ENCODE measurements at regions not wholly inside any gene's neighbourhood (a gene's known extent, or its start where the extent isn't known, plus 50 kb on each side); places are given as distances from the start of the nearest gene placed in this dataset.

DNA sequence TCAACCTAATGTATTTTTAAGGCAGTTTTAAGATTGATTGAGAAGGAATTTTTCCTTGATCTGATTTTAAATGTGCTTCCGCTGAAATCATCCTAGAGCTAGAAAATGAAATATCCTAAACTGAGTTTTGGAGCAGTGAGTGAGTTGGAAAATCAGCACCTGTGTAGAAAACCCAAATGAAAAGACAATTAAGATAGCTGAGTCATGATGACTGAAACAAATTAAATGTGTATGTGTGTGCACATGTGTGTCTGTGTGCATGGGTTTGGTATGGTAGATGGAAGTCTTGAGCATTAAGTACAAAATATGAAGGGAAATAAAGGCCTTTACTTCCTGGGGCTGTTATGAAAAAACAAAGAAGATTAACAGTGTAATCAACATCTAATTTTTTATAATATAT lies 394.6 kb upstream of the MAP2 start:
- TF ChIP-seq, protein P1, sequence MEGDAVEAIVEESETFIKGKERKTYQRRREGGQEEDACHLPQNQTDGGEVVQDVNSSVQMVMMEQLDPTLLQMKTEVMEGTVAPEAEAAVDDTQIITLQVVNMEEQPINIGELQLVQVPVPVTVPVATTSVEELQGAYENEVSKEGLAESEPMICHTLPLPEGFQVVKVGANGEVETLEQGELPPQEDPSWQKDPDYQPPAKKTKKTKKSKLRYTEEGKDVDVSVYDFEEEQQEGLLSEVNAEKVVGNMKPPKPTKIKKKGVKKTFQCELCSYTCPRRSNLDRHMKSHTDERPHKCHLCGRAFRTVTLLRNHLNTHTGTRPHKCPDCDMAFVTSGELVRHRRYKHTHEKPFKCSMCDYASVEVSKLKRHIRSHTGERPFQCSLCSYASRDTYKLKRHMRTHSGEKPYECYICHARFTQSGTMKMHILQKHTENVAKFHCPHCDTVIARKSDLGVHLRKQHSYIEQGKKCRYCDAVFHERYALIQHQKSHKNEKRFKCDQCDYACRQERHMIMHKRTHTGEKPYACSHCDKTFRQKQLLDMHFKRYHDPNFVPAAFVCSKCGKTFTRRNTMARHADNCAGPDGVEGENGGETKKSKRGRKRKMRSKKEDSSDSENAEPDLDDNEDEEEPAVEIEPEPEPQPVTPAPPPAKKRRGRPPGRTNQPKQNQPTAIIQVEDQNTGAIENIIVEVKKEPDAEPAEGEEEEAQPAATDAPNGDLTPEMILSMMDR (conservative IDR thresholded peaks at IDR 0.05) = no peak
- H3K27ac ChIP-seq = no peak overlapping the region

DNA sequence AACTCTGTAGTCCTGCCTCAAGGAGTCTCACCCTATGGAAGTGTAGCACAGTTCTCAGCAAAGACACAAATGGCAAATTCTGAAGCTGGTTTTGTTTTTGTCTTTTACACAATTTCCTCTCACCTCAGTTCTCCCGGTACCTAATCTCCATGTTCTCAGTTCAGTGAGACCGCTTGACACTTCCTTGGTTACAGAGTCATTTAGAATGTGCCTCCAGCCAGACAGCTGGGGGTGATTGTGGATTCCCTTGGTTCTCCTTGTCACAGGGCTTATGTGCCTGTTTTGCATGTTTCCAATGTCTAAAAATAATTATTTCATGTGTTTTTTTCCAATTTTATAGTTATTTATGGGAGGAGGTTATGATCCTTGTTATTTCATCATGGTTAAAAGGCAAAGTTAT lies 379.5 kb upstream of the MAP2 start:
- H3K27ac ChIP-seq = no peak overlapping the region
- TF ChIP-seq, protein P1 (conservative IDR thresholded peaks at IDR 0.05) = no peak

DNA sequence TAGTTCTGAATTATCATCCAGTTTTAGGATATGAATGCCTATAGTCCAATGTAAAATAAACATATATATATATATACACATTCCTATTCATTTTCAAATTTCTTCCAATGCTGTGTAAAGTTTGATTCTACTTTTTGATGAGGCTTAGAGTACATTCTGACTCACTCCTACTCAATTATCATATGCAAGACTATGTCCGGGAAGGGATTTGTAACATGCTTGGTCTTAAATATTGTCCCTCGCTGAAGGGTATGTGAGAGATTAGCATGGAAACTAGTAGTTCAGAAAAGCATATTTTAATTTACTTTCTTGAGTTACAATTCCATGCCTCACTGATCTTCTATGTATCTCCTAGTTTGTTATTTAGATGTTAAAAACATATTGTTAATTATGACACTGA lies 377.7 kb upstream of the MAP2 start:
- H3K27ac ChIP-seq = no peak overlapping the region
- TF ChIP-seq, protein P1 (conservative IDR thresholded peaks at IDR 0.05) = no peak

DNA sequence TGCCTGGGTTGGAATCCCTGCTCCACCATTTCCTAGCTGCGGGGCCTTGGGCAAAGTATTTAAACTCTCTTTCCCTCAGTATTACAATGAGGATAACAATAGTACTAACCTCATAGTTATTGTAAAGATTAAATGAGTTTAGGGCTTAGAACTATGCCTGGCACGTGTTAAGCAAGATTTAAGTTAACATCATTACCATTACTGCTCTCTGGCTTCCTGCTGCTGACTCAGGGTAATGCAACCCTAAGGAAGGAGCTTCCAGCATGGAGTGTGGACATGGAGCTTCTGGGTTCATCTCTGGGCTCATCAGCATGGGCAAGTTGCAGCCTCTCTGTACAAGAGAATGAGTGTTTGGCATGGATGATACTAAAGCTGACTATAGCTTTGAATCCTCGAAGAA lies 374.2 kb upstream of the MAP2 start:
- TF ChIP-seq, protein P1 (conservative IDR thresholded peaks at IDR 0.05) = no peak
- no peak overlapping the region for H3K27ac ChIP-seq

DNA sequence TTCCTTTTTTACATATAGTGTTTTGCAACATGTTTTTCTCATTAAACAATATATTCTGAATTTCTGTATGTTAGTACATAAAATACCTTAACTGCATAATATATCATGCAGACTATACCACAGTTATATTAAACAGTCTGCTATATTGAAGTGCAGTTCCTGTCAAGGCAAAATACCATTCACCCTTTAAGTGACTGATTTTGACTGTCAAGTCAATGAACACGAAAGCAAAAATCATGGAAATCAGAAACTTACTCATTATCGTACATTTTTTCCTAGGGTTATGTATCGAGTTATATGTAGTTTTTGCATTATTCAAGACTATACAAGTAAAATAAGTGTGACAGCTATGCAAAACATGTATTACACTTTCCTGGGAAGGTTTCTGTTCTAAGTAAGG lies 361.6 kb upstream of the MAP2 start:
- TF ChIP-seq, protein P1 (conservative IDR thresholded peaks at IDR 0.05) = no peak
- no peak overlapping the region for H3K27ac ChIP-seq

DNA sequence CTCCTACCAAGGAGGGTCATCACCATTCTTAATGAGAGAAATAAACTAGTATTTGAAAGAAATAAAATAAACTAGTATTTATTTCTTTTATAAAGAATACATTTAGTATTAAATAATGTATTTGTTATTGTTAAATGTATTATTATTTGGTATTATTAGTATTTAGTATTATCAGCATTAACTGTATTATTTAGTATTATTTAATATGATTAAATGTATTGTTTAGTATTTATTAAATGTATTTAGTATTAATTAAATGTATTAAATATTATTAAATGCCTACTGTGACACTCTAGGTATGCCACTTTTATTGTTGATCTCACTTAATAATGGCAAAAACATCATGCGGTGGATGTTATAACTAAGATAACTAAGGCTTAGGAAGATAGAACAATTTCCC lies 353.6 kb upstream of the MAP2 start:
- H3K27ac ChIP-seq = no peak overlapping the region
- TF ChIP-seq, protein P1 (conservative IDR thresholded peaks at IDR 0.05) = no peak

DNA sequence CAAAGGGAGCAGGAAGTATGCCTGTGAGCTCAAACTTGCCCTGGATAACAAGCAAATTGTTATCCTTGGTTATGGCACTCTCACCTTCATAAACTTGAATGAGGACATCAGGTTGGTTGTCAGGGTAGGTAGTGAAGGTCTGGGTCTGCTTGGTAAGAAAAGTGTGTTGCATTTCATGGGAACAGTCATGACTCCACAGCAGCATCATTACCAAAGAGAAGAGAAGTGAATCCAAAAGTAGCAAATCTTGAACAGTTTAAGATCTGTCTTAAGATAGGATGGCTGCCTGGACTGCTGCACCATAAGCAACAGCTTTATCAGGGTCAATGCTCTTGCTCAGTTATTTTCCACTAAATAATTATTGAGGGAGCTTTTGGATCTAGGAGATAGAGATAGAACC lies 350.7 kb upstream of the MAP2 start:
- H3K27ac ChIP-seq = no peak overlapping the region
- TF ChIP-seq, protein P1 (conservative IDR thresholded peaks at IDR 0.05) = no peak

DNA sequence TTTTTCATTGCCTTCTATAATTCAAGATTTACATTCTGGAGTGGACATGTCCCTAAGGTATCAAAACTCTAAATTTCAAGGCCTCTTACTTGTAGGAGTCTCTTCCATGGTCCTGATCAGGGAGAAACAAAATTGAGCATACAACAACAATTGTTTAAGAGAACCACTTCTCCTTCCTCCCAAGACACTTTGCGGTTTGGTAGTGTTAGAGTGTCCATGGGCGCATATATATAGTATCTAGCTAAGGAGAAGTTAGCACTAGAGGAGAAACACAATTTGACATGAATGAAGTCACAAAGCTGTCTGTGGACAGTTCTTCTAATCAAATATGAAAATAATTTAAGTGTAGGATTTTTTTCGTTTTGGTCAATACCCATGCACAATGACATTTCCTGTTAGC lies 349.1 kb upstream of the MAP2 start:
- H3K27ac ChIP-seq = no peak overlapping the region
- TF ChIP-seq, protein P1 (conservative IDR thresholded peaks at IDR 0.05) = no peak

Measured in VCaP (cell line).